ENCODE measurements at regions not wholly inside any gene's neighbourhood (a gene's known extent, or its start where the extent isn't known, plus 50 kb on each side); places are given as distances from the start of the nearest gene placed in this dataset.
"Not testable (repeated sequence)": the region's sequence is repeated elsewhere in the genome, so short reads cannot be mapped to it uniquely, and the experiment has no call there.

GRCh38 chr12:31906557-31907301 lies 52.5 kb upstream of the RESF1 start:
- no peak for DNase-seq (ENCODE audit: low spot score)

DNA sequence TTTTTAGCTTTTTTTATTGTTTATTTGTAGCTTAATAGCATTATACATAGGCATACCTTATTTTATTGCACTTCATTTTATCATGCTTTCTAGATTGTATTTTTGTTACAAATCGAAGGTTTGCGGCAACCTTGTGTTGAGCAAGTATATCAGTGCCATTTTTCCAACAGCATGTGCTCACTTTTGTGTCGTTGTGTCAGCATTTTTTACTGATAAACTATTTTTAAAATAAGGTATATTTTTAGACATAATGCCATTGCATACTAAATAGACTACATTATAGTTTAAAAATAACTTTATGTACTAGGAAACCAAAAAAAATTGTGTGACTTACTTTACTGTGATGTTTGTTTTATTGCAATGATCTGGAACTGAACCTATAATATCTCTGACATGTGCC lies 56.2 kb upstream of the RESF1 start:
- no peak for DNase-seq (ENCODE audit: low spot score)

- no peak for DNase-seq (ENCODE audit: low spot score)
These were observed 58.9 kb upstream of the RESF1 start for GRCh38 chr12:31900271-31900670.

GRCh38 chr12:31899109-31899508 lies 60.1 kb upstream of the RESF1 start:
- DNase-seq (ENCODE audit: low spot score) = no peak

- peak; percentile 92 for DNase-seq (ENCODE audit: low spot score)
These were observed 61.3 kb upstream of the RESF1 start for GRCh38 chr12:31897781-31898503.

DNA sequence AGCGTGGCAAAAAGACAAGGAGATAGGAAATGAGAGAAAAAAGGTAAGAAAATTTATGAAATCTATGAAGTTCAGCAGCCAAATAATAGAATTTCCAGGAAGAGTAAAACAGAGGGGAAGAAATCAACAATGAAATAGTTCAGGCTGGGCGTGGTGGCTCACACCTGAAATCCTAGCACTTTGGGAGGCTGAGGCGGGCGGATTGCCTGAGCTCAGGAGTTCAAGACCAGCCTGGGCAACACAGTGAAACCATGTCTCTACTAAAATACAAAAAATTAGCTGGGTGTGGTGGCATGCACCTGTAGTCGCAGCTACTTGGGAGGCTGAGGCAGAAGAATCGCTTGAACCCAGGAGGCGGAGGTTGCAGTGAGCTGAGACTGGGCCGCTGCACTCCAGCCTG lies 62.1 kb upstream of the RESF1 start:
- not testable (repeated sequence) for DNase-seq (ENCODE audit: low spot score)

DNA sequence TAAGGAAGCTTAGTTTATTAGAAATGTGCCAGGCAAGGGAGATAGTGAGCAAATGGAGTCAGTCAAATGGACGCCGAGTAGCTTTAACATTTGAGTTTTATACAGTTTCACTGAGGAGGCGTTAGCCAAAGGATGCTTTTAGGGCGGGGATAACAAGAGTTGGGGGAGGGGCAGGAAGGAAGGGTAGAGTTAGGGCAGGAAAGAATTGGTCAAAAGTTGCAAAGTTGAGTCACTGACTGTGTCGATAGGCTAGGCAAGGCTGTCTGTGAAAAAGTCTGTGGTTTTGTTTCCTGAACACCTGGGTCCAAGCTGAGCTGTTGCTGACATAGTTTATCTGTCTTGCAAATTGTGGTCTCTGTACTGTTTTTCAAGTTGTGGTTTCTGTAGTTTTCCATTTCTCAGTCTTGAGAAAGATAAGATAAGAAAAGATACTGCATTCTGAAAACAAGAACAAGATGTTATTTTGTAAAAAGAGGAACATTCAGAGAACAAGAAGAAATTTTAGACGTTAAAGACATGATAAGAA lies 62.6 kb upstream of the RESF1 start:
- peak; percentile 57 for DNase-seq (ENCODE audit: low spot score)

GRCh38 chr12:31895449-31896150 lies 63.6 kb upstream of the RESF1 start:
- no peak for DNase-seq (ENCODE audit: low spot score)

DNA sequence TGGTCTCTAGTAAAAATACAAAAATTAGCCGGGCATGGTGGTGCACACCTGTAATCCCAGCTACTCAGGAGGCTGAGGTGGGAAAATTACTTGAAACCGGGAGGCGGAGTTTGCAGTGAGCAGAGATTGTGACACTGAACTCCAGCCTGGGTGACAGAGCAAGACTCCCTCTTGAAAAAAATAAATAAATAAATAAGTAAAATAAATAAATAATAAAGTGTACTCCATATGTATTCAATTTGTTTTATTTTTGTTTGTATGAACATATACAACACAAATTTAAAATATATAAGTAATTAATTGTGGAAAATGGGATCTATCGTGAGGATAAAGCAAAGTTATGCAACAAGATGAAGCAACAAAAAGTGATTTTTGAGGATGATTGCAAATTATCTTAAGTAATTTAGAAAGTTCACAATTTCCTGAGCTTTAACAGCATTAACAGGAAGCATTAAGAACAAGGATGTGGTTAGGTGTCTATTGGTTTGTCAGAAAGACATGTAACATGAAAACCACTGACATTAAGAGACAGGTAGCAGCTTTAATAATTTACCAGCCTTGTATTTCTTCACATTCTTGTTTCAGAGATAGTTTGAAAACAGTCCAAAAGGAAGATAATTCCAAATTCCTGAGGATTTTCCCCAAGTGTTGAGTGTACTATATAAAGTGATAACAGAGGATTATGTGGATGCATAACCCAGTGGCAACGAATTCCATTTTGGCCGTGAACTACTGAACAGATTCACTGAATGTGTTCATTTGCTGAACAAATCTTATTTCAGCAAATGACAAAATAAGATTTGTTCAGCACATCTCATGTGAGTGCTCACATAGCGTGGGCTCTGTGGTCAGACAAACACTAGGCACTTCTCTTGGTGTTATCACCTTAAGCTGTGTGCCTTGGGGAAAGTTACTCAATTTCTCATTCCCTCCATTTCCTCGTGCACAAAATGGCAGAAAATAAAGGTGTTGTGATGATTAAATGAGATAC lies 68.6 kb upstream of the RESF1 start:
- no peak for DNase-seq (ENCODE audit: low spot score)

DNA sequence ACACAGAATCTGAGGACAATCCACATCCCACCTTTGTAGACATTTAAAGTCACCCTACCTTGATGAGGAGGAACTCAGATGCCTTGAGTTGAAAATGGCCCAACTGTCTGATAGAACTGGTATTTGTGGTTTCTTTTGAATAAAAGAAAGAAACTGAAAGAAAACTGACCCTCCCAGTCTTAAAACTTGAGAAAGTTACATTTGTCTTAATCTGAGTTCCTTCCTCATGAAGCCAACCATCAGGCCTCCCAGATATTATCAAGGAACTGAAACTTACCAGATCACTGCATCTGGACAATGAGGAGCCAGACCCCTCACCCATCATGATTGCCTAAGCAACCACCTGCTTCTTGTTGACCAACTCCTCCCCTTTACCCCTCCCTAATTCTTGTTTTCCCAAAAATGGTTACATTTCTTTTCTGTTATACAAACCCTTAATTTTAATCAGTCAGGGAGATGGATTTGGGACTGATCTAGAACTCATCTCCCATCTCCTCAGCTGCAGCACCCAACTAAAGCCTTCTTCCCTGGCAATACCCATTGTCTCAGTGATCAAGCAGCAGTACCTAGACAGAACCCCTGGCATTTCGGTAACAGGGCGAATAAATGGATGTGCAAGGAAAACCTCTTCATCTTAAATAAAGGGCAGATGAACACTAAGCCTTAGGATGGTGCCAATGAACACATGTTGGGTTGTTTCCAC lies 72.0 kb upstream of the RESF1 start:
- no peak for DNase-seq (ENCODE audit: low spot score)

DNA sequence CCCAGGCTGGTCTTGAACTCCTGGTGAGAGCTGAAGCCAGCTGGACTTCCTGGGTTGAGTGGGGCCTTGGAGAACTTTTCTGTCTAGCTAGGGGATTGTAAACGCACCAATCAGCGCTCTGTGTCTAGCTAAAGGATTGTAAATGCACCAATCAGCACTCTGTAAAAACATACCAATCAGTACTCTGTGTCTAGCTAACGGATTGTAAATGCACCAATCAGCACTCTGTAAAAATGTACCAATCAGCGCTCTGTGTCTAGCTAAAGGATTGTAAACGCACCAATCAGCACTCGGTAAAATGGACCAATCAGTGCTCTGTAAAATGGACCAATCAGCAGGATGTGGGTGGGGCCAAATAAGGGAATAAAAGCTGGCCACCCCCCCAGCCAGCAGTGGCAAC lies 76.5 kb upstream of the RESF1 start:
- DNase-seq (ENCODE audit: low spot score) = not testable (repeated sequence)

GRCh38 chr12:31880340-31880739 lies 78.9 kb upstream of the RESF1 start:
- no peak for DNase-seq (ENCODE audit: low spot score)

GRCh38 chr12:31877884-31878283 lies 81.3 kb upstream of the RESF1 start:
- DNase-seq (ENCODE audit: low spot score) = no peak

DNA sequence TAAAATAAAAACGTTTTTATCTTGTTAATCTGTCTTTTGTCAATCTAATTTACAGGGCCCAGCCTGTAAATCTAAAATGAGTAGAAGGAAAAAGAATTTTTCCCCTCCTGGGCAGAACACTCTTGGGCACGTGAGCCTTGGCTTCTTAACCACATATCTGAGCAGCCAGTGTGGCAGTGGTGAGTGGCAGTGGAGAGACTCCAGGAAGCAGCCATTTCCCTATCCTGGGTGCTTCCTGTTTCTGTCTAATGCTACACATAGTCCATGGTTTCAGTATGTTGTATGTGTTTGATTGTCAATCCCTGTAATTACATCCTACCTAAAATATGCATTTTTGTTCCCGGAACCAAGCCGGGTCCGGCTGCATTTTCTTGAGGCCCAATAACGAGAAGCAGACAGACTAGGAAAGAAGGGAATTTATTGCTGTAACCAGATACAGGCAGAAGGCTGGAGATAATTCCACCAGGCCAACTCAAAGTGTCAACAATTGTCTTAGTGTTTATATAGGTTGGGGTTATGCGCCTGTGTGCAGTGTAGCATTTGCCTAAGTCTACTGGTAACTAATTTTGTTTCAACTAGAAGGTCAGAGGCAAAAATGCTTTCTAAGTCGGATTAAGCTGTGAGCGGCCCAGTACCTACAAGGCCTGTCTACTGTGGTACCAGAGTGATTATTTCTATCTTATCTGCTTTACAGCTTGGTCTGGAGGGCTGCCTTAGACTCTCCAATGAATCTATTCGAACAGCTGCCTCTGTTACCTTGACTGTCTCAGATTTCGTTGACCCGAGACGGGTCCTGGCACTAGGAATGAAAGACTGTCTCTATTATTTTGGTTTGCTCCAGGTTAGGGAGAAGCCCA lies 82.4 kb upstream of the RESF1 start:
- no peak for DNase-seq (ENCODE audit: low spot score)

DNA sequence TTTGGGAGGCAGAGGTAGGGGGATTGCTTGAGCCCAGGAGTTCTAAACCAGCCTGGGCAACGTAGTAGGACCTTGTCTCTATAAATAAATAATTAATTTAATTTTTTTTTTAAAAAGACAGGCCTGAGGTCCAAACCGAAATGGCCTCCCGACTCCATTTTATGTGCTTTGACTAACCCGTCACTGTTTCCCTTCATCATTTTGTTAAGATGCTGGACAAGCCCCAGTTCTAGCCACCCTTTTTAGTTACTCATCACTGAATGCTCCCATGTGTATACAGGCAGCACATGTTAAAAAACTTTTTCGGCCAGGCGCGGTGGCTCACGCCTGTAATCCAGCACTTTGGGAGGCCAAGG lies 83.6 kb upstream of the RESF1 start:
- DNase-seq (ENCODE audit: low spot score) = no peak

DNA sequence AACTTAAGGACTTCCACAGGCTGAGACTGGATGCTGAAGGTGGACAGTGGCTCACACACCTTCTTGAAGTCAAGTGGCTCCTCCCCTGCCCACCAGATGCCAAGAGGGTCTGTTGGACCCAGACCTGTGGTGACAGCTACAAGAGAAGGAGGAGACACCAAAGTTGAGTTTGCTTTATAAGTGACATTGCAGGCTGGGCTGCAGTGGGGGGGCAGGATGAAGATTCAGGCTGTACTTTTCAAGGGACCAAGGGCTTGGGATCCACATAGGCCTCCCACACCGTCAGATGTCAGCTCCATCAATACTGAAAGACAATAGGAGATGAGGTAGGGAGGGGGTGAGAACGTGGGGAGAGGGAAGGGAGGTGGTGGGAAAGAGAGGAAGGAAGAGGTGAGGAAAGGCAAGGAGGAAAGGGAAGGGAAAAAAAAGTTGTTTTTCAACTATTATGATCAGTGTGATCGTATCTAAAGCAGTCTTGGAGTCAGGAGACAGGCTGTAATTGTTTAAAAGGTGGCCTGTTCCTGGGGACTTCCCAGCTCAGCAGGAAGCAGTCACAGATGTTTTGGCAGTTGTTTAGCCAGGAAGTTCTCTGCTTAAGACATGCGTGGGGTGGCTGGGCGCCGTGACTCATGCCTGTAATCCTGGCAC lies 84.1 kb upstream of the RESF1 start:
- DNase-seq (ENCODE audit: low spot score) = peak; percentile 85

DNA sequence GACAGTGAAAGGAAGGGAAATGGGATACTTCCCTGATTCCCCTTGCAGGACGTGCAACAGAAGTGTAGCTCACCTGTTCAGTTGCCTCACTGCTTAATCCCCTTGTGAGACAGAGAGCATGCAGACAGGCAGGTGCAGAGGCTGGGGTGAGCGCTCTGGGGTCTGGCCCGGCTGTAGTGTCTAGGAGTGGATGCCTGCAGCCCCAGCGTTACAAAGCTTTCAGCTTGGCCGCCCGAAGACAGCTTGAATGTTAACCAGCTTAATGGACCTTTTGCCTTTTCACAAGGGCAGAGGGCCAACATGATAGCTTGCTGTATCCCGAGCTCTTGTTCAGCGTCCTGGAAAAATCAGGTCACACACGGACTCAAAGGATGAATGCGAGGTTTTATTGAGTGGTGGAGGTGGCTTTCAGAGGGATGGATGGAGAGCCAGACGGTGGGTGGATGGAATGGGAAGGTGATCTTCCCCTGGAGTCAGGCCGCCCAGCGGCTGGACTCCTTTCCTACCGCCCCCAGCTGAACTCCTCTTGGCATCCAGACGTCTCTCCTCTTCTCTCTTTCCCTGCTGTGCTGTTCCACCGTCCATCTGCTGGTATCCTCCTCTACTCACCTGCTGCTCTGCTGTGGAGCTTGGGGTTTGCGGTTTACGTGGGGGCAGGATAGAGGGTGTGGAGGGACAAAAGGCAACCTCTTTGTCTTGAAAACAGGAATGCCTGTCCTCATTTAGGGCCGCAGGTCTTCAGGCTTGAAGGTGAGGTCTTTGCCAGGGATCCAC lies 86.2 kb upstream of the RESF1 start:
- no peak for DNase-seq (ENCODE audit: low spot score)

GRCh38 chr12:31869972-31870371 lies 89.2 kb upstream of the RESF1 start:
- DNase-seq (ENCODE audit: low spot score) = no peak

DNA sequence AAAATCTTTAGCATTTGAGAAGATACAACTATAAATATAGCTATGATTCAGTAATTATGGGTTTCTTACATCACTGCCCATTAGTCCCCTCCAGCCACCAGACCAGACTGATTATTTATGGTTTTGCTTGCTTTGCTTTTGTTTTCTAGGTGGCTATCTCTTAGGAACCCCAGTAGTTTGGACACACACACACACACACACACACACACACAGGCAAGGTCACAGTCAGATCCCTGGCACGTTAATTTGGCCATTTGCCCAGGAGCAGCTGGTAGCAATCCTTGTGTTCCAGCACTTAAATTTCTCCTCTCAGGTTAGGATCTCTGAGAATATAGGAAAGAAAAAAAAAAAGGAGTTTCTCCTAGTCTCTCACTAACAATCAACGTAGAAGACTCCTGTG lies 90.2 kb upstream of the RESF1 start:
- DNase-seq (ENCODE audit: low spot score) = peak; percentile 80
